GM10266 (cell line): ENCODE measurements at regions not wholly inside any gene's neighbourhood (a gene's known extent, or its start where the extent isn't known, plus 50 kb on each side); places are given as distances from the start of the nearest gene placed in this dataset.

Experiments
- DNase-seq: peaks from one replicate; pipeline ENCODE4 v3.0.0; 2012; ENCODE audit errors: extremely low spot score
- TF ChIP-seq, protein P1 (sequence below): IDR thresholded peaks from 2 replicates; pipeline ENCODE4 v1.5.1; 2012; ENCODE audit warnings: mild to moderate bottlenecking, low read depth; ENCODE audit not compliant: control insufficient read depth, insufficient read depth; ENCODE audit errors: missing control alignments

GRCh38 chr6:45780523-45780922, 235.1 kb downstream of the CLIC5 start:
- DNase-seq, result no peak
- TF ChIP-seq, protein P1, sequence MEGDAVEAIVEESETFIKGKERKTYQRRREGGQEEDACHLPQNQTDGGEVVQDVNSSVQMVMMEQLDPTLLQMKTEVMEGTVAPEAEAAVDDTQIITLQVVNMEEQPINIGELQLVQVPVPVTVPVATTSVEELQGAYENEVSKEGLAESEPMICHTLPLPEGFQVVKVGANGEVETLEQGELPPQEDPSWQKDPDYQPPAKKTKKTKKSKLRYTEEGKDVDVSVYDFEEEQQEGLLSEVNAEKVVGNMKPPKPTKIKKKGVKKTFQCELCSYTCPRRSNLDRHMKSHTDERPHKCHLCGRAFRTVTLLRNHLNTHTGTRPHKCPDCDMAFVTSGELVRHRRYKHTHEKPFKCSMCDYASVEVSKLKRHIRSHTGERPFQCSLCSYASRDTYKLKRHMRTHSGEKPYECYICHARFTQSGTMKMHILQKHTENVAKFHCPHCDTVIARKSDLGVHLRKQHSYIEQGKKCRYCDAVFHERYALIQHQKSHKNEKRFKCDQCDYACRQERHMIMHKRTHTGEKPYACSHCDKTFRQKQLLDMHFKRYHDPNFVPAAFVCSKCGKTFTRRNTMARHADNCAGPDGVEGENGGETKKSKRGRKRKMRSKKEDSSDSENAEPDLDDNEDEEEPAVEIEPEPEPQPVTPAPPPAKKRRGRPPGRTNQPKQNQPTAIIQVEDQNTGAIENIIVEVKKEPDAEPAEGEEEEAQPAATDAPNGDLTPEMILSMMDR, result no peak

DNA sequence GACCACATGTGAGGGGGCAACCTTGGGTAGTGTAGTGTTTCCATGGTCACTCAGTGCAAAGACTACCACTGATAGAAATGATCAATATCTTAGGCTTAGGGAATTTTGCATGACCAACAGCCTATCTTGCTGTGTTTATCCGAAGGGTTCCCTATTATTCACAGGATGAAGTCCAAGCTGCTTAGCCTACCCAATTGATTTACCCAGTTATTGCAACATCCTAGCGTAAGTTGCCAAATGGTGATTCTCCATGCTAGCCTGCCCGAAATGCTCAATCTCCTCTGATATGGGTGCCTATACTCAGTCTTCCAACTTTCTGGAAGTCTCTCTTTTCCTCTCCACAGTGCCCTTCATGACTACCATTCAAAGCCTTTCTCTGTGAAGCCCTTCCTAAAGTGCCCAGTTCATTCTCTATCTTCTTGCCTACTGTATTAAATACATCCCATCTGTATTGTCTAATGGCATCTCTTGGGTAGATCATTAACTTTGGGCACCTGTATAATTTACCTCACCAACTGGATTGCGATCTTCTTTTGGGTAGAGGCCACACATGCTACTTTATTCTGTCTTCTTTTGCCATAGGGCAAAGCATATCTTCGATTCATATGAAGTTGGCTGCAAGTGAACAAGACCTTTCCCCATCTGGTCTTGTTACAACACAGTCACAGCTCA, 240.5 kb downstream of the CLIC5 start:
- no peak for DNase-seq
- TF ChIP-seq, protein P1, result no peak

DNA sequence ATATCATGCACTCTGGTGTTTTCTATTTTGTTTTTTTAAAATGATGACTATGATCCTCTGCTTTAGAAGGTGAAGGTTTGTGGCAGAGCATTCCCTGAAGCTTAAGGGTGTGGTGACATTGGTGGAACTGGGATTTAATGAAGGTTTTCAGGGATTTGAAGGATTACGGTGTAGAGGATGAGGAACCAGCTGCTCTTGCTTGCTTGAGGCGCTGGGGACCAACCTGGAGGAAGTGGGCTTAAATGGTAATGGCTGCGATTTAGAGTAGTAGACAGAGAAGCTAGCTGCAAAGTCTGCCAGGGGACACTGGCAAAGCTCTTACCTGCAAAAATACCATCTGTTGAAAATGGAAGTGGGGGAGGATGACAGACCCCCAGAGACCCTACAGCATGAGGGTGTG, 241.8 kb downstream of the CLIC5 start:
- TF ChIP-seq, protein P1, result no peak
- DNase-seq, result no peak

GRCh38 chr6:45772886-45773495, 242.7 kb downstream of the CLIC5 start:
- TF ChIP-seq, protein P1, result no peak
- no peak for DNase-seq

DNA sequence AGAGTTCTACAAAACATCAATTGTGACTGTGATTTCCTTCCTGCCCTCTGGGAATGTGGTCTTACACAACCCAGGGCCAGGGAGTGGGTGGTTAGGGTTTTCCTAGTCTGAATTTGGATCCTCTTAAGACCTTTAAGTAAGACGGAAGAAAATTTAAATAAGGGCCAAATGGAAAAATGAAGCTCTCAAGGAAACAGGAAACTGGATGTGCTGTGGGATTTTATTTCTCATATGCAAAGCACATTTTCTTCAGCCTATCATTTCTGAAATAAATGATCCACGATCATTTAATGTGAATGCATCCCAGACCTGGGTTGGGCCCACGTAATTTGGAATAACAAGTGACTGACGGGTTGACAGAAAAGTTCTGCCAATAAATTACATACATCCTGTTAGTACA, 243.6 kb downstream of the CLIC5 start:
- TF ChIP-seq, protein P1, result no peak

GRCh38 chr6:45763281-45763680, 252.4 kb downstream of the CLIC5 start:
- TF ChIP-seq, protein P1, result no peak
- DNase-seq, result no peak

More for the DNA sequence above, 243.6 kb downstream of the CLIC5 start:
- DNase-seq, result no peak

GRCh38 chr6:45759472-45759810, 256.2 kb downstream of the CLIC5 start:
- TF ChIP-seq, protein P1, result no peak
- DNase-seq, result no peak
